ENCODE measurements at regions not wholly inside any gene's neighbourhood (a gene's known extent, or its start where the extent isn't known, plus 50 kb on each side); places are given as distances from the start of the nearest gene placed in this dataset.

DNA sequence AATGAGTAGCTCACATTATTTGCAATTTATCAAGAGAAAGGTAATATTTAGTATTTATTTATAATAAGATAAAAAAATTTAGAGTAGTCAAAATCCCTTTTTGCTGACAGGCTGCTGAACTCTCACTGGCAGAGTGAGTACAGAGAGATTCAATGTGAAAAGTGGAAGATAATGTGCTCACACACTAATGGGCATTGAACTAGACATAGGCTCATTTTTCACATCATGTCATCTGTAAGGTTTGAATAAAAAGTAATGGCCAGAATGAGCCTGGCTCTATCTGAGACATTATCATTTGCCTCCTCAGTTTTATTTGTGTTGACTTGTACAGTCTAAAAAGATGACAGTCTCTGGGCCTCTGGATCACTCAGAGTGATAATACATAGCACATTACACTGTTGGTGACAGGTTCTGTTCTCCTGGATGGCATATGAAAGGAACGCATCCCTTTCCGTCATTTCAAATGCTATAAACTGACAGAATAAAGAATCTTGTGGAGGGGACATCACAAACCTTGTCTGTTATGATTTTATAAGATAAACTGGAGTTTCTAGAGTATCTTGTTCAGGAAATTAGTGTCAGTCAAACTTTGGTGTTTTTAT lies 812.9 kb downstream of the NR4A2 start:
- Histone ChIP-seq H3K4me2 (ENCODE audit: low read length) (no peak overlapping the region), H3K9me3 (ENCODE audit: insufficient read depth, low read length) (no peaks in the 10 kb centered on the region), H4K20me1 (ENCODE audit: insufficient read depth, low read length) (no peaks in the 10 kb centered on the region), H3K27me3 (ENCODE audit: low read depth, low read length) (no peaks in the 10 kb centered on the region), H3K79me2 (ENCODE audit: low read length) (no peaks in the 10 kb centered on the region), H3K4me3 (ENCODE audit: low read length) (no peak overlapping the region), H3K4me1 (ENCODE audit: low read length) (no peaks in the 10 kb centered on the region), H3K27ac (ENCODE audit: low read length) (no peak overlapping the region), H3K9ac (ENCODE audit: low read length) (no peak overlapping the region), H2AFZ (ENCODE audit: low read depth, low read length) (no peak overlapping the region), H3K36me3 (replicated peaks; ENCODE audit: low read depth, low read length) (no peaks in the 10 kb centered on the region)
- TF ChIP-seq, protein P1, sequence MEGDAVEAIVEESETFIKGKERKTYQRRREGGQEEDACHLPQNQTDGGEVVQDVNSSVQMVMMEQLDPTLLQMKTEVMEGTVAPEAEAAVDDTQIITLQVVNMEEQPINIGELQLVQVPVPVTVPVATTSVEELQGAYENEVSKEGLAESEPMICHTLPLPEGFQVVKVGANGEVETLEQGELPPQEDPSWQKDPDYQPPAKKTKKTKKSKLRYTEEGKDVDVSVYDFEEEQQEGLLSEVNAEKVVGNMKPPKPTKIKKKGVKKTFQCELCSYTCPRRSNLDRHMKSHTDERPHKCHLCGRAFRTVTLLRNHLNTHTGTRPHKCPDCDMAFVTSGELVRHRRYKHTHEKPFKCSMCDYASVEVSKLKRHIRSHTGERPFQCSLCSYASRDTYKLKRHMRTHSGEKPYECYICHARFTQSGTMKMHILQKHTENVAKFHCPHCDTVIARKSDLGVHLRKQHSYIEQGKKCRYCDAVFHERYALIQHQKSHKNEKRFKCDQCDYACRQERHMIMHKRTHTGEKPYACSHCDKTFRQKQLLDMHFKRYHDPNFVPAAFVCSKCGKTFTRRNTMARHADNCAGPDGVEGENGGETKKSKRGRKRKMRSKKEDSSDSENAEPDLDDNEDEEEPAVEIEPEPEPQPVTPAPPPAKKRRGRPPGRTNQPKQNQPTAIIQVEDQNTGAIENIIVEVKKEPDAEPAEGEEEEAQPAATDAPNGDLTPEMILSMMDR (IDR thresholded peaks at IDR 0.05; ENCODE audit: low read depth, low read length) = no peak
- no peak for TF ChIP-seq EZH2phosphoT487 (IDR thresholded peaks at IDR 0.05; ENCODE audit: low read depth)

DNA sequence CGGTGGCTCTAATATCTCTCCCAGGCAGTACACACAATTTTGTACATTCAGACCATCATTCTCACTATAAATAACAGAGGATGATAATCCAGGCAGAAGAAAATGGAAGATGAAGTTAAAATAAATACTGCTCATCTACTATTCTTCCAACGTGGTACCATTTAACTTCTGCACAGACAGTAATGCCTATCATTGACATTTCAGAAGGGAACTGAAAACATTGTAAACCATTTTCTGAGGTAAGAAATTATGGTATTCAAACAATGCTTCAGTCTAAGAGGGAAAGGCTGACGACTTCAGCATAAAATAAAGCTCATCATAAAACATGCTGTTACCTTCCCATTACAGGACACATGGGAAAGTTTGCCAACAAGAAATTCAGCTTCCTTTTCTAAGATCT lies 814.4 kb downstream of the NR4A2 start:
- Histone ChIP-seq H3K4me3 (ENCODE audit: low read length) (no peak overlapping the region), H3K9ac (ENCODE audit: low read length) (no peak overlapping the region), H4K20me1 (ENCODE audit: insufficient read depth, low read length) (no peaks in the 10 kb centered on the region), H3K4me2 (ENCODE audit: low read length) (no peak overlapping the region), H3K79me2 (ENCODE audit: low read length) (no peaks in the 10 kb centered on the region), H3K4me1 (ENCODE audit: low read length) (no peaks in the 10 kb centered on the region), H3K9me3 (ENCODE audit: insufficient read depth, low read length) (no peaks in the 10 kb centered on the region), H3K27ac (ENCODE audit: low read length) (no peak overlapping the region), H3K27me3 (ENCODE audit: low read depth, low read length) (no peaks in the 10 kb centered on the region), H2AFZ (ENCODE audit: low read depth, low read length) (no peak overlapping the region), H3K36me3 (replicated peaks; ENCODE audit: low read depth, low read length) (no peaks in the 10 kb centered on the region)
- TF ChIP-seq EZH2phosphoT487 (IDR thresholded peaks at IDR 0.05; ENCODE audit: low read depth) = no peak
- TF ChIP-seq, protein P1 (IDR thresholded peaks at IDR 0.05; ENCODE audit: low read depth, low read length) = no peak

DNA sequence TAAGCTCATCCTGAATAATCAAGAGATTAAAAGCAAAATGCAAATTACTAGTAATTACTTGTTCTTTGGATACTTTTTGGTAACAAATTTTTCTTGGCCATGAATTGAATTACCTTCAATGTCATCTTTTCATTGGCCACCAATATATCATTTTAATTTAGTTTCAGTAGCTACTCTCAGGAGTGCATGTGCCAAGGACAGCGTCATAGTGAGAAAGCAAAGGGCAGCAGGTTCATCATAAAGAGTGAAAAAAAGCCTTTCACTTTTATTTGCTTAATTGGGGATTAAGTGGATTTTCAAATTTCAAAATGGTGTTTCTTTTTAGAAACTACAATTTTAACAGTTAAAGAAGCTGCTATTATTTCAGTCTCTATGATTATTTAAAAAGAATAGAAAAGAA lies 815.2 kb downstream of the NR4A2 start:
- H3K36me3 ChIP-seq (replicated peaks; ENCODE audit: low read depth, low read length) = no peaks in the 10 kb centered on the region
- H3K4me1 ChIP-seq (ENCODE audit: low read length) = no peaks in the 10 kb centered on the region
- H3K9ac ChIP-seq (ENCODE audit: low read length) = no peak overlapping the region
- H3K4me3 ChIP-seq (ENCODE audit: low read length) = no peak overlapping the region
- H3K27ac ChIP-seq (ENCODE audit: low read length) = no peak overlapping the region
- H3K79me2 ChIP-seq (ENCODE audit: low read length) = no peaks in the 10 kb centered on the region
- H3K4me2 ChIP-seq (ENCODE audit: low read length) = no peak overlapping the region
- H3K9me3 ChIP-seq (ENCODE audit: insufficient read depth, low read length) = no peaks in the 10 kb centered on the region
- H4K20me1 ChIP-seq (ENCODE audit: insufficient read depth, low read length) = no peaks in the 10 kb centered on the region
- H2AFZ ChIP-seq (ENCODE audit: low read depth, low read length) = no peak overlapping the region
- no peaks in the 10 kb centered on the region for H3K27me3 ChIP-seq (ENCODE audit: low read depth, low read length)
- TF ChIP-seq EZH2phosphoT487 (IDR thresholded peaks at IDR 0.05; ENCODE audit: low read depth) = no peak
- TF ChIP-seq, protein P1 (IDR thresholded peaks at IDR 0.05; ENCODE audit: low read depth, low read length) = no peak

DNA sequence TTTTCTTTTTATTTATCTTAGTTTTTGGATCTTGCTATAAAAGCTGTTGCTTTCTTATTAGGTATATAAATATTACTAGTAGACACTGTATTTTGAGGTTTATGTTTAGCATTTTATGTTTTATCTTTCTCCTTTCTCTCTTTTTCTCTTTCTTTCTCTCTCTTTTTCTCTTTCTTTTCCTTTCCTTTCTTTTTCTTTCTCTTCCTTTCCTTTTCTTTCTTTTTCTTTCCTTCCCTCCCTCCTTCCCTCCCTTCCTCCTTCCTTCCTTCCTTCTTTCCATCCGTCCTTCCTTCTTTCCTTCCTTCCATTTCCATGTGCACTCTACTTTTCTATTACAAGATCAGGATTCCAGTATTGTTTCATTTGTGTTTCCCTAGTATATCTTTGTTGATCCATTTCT lies 814.8 kb downstream of the KCNJ3 start:
- Histone ChIP-seq H3K27ac (ENCODE audit: low read length) (no peak overlapping the region), H3K4me1 (ENCODE audit: low read length) (0 out of 2 replicates have a peak, but pooled peaks cover 5% of the 10 kb centered on the region), H4K20me1 (ENCODE audit: insufficient read depth, low read length) (no peaks in the 10 kb centered on the region), H3K4me3 (ENCODE audit: low read length) (no peak overlapping the region), H3K27me3 (ENCODE audit: low read depth, low read length) (no peaks in the 10 kb centered on the region), H3K4me2 (ENCODE audit: low read length) (no peak overlapping the region), H3K79me2 (ENCODE audit: low read length) (no peaks in the 10 kb centered on the region), H3K9ac (ENCODE audit: low read length) (no peak overlapping the region), H2AFZ (ENCODE audit: low read depth, low read length) (no peak overlapping the region), H3K36me3 (replicated peaks; ENCODE audit: low read depth, low read length) (no peaks in the 10 kb centered on the region), H3K9me3 (ENCODE audit: insufficient read depth, low read length) (no peaks in the 10 kb centered on the region)
- no peak for TF ChIP-seq EZH2phosphoT487 (IDR thresholded peaks at IDR 0.05; ENCODE audit: low read depth)
- TF ChIP-seq, protein P1 (IDR thresholded peaks at IDR 0.05; ENCODE audit: low read depth, low read length) = no peak
